Activated CD4-positive, alpha-beta T cell treated with anti-CD3 and anti-CD28 coated beads for 1 hour (primary cell): ENCODE measurements at regions not wholly inside any gene's neighbourhood (a gene's known extent, or its start where the extent isn't known, plus 50 kb on each side); places are given as distances from the start of the nearest gene placed in this dataset.

Experiments used
- DNase-seq: peaks from one replicate; pipeline ENCODE4 v3.0.0-alpha.2; 2020

DNA sequence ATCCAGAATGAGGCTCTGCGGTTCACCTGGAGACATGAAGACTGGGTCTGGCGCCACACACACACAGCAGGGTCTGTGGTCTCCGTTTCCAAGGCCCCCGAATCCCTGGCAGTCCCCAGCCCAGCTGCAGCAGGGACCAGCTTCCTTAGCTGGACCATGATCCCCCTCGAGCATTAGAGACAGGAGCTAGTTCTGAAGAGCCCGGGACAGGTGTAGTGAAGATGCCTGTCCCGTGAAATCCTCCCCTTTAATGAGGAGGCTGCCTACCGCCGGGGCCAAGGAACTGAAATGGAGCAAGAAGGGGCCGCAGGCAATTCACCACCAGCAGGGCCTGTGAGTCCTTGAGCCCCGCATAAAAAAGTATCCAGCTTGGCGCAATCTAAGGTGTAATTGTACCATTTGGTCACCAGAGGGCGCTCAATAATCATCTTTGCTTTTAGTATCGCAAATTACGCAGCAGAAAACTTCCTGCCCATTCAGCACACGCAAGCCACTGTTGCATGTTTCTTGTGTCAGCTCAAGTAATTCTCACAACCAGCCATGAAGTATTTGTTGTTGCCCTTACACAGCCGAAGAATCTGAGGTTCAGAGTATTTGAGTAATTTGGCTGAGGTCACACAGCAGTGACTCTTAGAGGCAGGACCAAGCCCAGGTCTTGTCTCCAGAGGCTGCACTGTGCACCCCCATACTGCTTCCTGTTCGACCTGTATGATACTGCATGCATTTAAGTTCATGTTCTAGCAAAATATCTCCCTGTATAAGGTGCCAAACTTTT is 54.3 kb upstream of the PPP2R5C start:
- peak; percentile 38 for DNase-seq

DNA sequence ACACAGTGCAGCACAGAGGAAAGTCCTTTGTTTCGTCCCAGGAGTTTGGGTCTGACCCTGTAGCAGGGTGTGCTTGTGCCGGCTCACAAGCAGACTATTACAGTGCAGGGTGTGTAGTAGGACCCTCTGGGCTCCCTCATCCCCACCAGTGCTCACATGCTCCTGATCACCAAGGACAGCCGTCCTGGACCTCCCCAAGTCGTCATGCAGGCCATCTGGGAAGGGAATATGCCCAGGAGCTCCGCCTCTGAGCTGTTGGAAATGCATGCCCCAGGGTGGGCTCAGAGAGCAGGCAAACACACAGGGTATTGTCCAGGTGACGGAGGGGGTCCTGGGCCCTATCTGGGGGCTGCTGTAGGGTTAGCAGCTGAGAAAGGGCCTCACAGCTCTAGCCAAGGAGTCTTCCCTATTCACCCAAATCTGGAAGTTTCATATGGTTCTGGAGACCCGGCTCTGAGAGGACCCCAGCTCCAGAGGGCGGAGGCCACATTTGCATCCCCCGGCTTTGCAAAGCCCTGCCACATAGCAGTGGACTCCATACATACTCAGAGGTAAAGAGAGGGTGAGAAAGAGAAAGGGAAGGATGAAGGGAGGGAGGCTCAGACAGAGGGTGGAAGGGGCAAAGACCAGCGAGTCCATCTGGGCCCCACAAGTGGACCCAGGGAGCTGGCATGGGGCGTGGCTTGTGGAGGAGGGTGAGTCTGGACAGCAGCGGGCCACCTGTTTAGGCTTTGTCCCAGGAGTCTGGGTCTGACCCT is 53.5 kb upstream of the PPP2R5C start:
- DNase-seq, result no peak

DNA sequence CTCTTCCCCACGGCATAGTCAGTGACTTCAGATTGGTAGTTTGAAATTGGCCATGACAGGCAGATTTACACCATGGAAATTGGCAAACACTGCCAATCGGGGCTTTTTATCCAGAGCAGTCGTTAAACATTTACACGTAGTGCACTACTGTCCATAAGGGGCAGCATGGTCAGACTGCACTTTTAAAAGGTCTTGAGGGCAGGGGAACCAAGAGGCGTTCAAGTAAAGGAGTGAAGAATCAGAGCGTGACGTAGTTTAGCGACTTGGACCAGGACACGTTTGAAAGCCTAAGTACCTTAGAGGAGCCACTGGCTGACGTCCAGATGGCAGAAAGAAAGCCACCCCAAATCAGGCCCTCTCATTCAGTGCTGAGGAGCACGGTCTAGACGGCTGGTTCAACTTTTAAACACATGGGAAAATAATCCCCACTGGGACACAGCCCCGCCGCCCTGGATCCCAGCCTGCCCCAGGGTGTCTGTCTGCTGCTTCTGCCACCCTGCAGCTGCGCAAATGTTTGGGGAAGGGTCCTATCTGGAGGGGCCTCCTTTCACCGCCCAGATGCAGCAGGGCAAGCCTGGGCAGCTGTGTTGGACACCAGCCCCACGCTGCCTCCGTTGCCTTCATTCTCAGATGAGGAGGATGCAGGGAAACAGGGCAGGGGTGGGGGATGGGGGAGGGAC is 52.5 kb upstream of the PPP2R5C start:
- no peak for DNase-seq

DNA sequence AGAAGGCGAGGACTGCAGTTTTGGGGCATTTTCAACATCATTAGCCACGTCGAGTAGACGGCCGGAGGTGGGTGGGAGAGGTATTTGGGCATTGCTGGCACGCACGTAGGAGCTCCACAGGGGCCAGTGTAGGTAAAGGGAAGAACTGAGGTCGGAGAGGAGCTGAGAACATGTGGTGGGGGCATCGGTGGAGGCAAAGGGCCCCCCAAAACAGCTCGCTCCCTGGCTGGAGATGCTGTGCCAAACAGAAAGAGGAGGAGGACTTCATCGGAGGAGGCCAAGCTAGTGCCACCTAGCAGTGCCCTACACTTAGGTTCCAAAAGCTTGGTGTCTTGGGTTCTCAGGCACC is 52.0 kb upstream of the PPP2R5C start:
- DNase-seq, result no peak

DNA sequence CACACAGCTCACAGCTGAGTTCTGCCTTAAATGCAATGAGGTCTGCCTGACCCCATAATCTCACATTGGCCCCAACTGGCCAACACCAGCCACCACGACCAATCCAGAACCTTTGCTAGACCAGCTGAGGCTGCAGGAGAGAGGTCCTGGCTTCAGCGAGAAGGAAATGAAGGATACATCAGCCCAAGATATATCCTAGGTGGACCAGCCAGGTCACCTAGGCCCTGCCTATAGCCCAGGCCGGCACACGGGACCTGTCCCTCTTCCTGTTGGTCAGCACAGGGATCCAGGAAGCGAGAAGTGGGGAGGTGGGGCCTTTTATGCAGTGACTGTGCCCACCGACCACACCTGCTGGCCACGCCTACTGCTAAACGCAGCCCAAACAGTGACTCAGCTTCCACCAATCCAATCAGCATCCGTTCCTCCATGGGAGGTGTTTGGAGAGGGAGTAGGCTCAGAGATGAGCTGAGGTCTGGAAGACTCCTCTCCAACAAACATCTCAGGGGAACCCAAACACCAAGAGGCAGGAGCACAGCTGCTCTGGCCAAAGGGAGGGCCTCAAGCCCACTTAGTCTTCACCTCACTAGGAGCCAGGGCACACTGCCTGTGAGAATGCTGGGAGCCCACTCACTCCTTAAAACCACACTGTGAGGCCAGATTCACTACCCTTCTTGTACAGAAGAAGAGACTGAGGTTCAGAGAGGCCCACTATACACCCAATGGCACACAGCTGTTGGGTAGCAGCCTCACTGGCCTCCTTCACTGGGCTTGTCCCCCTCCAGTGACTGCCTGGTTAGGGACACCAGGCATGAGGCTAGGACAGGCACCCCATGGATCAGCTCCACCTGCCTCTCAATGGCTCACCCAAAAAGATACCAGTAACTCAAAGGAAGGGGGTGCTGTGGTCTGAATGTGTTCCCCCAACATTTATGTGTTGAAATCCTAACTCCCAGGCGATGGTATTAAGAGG is 51.3 kb upstream of the PPP2R5C start:
- DNase-seq, result no peak

DNA sequence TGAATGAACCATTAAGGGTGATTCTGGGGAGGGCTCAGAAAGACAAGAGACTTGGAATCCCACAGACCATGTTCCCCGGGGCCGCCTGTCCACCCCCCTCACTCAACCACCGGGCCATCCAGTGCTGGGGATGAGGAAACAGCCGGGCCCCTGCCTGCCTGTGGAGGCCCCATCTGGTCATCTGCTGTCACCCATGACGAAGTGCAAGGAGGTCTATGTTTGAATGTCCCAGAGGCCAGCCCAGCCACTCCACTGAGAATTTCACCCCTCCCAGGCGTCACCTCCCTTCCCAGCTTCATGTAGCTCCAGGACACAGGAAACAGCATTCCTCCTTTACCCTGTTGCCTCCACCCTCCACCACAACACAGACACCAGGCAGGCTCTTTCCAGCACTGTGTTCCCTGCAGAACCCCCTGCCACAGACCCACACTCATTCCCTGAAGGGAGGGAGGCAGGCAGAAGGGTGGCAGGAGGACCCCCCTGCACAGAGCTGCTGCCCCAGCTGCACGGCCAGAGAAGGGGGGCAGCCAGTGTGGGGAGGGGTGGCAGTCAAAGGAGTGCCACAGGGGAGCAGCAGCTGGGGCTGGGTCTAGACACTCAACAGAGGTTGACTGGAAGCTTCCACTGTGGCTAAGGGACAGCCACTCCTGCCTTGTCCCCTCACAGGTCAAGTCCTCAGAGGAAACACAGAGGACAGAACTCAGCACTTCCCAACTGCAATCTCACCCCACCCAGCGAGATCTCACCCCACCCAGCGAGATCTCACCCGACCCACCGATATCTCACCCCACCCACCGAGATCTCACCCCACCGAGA is 50.3 kb upstream of the PPP2R5C start:
- no peak for DNase-seq
